ENCODE measurements at regions not wholly inside any gene's neighbourhood (a gene's known extent, or its start where the extent isn't known, plus 50 kb on each side); places are given as distances from the start of the nearest gene placed in this dataset.

DNA sequence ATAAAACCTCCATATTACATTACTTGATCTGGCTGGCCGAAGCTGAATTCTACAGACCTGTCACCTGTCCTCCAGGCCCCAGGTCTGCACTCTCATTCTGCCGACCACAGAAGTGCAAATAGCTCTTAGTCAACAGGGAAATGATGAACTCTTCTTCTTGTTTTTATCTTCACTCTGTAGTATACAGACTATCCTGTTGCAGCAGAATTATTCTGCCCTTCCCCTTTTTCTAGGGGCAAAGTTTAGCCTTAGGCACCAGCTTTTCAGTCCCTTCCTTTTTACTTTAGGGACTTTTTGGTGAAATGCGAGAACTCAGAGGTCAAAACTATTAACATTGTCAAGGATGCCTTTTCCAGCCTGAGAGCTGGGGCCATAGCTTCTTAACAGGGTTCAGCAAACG, 229.6 kb upstream of the EGLN3 start:
- H3K36me3 Mint-ChIP-seq: no peaks in the 10 kb centered on the region
- H3K4me1 ChIP-seq (ENCODE audit: control insufficient read depth in 2 of 2, insufficient read depth in 2 of 2, low read length in 2 of 2): no peaks in the 10 kb centered on the region
- POLR2A ChIA-PET: no interaction called here
- no peaks in the 10 kb centered on the region for H3K36me3 ChIP-seq (ENCODE audit: control insufficient read depth in 2 of 3, insufficient read depth in 3 of 3, low read length in 3 of 3)
- DNase-seq (no peak), ATAC-seq (no peak)
- CTCF ChIA-PET: no interaction called here
- peaks cover 0 to 3% (median 0%) of the 10 kb centered on the region in 7 donors for H3K4me1 Mint-ChIP-seq
- H3K27ac ChIP-seq (ENCODE audit: low read depth, low read length): no peak overlapping the region
- intact Hi-C loops (cut with micrococcal nuclease): no loop called here
- H3K9me3 Mint-ChIP-seq: peaks cover 0 to 8% (median 0%) of the 10 kb centered on the region in 11 donors
- peaks cover 0 to 7% (median 2%) of the 10 kb centered on the region in 5 donors for H3K27me3 Mint-ChIP-seq
- H3K4me3 Mint-ChIP-seq: no peak overlapping the region
- H3K9me3 ChIP-seq (ENCODE audit: control insufficient read depth in 2 of 3, low read length in 3 of 3): no peaks in the 10 kb centered on the region
- H3K4me3 ChIP-seq (ENCODE audit: low read length): no peak overlapping the region
- no peak overlapping the region for H3K27ac Mint-ChIP-seq
- no peaks in the 10 kb centered on the region for H3K27me3 ChIP-seq (ENCODE audit: control insufficient read depth in 2 of 2, insufficient read depth in 2 of 2, low read length in 2 of 2)

GRCh38 chr14:34179727-34180126, 228.9 kb upstream of the EGLN3 start:
- H3K4me3 Mint-ChIP-seq: no peak overlapping the region
- H3K27me3 Mint-ChIP-seq: peaks cover 0 to 7% (median 2%) of the 10 kb centered on the region in 5 donors
- no peaks in the 10 kb centered on the region for H3K36me3 Mint-ChIP-seq
- Histone ChIP-seq H3K36me3 (ENCODE audit: control insufficient read depth in 2 of 3, insufficient read depth in 3 of 3, low read length in 3 of 3) (no peaks in the 10 kb centered on the region), H3K9me3 (ENCODE audit: control insufficient read depth in 2 of 3, low read length in 3 of 3) (no peaks in the 10 kb centered on the region), H3K4me3 (ENCODE audit: low read length) (no peak overlapping the region), H3K27ac (ENCODE audit: low read depth, low read length) (no peak overlapping the region), H3K4me1 (ENCODE audit: control insufficient read depth in 2 of 2, insufficient read depth in 2 of 2, low read length in 2 of 2) (no peaks in the 10 kb centered on the region), H3K27me3 (ENCODE audit: control insufficient read depth in 2 of 2, insufficient read depth in 2 of 2, low read length in 2 of 2) (no peaks in the 10 kb centered on the region)
- CTCF ChIA-PET: no interaction called here
- ATAC-seq: no peak
- H3K27ac Mint-ChIP-seq: no peak overlapping the region
- DNase-seq: no peak
- H3K9me3 Mint-ChIP-seq: peaks cover 0 to 8% (median 0%) of the 10 kb centered on the region in 11 donors
- POLR2A ChIA-PET: no interaction called here
- H3K4me1 Mint-ChIP-seq: peaks cover 0 to 3% (median 0%) of the 10 kb centered on the region in 7 donors
- intact Hi-C loops (cut with micrococcal nuclease): no loop called here

GRCh38 chr14:34177466-34177865, 226.6 kb upstream of the EGLN3 start:
- POLR2A ChIA-PET: no interaction called here
- Histone ChIP-seq H3K9me3 (ENCODE audit: control insufficient read depth in 2 of 3, low read length in 3 of 3) (no peaks in the 10 kb centered on the region), H3K4me1 (ENCODE audit: control insufficient read depth in 2 of 2, insufficient read depth in 2 of 2, low read length in 2 of 2) (no peaks in the 10 kb centered on the region), H3K27ac (ENCODE audit: low read depth, low read length) (no peak overlapping the region), H3K36me3 (ENCODE audit: control insufficient read depth in 2 of 3, insufficient read depth in 3 of 3, low read length in 3 of 3) (no peaks in the 10 kb centered on the region), H3K4me3 (ENCODE audit: low read length) (no peak overlapping the region), H3K27me3 (ENCODE audit: control insufficient read depth in 2 of 2, insufficient read depth in 2 of 2, low read length in 2 of 2) (no peaks in the 10 kb centered on the region)
- intact Hi-C loops (cut with micrococcal nuclease): no loop called here
- Mint-ChIP-seq H3K27me3 (peaks cover 0 to 5% (median 0%) of the 10 kb centered on the region in 5 donors), H3K4me1 (peaks cover 0 to 3% (median 0%) of the 10 kb centered on the region in 7 donors), H3K36me3 (no peaks in the 10 kb centered on the region), H3K27ac (no peak overlapping the region), H3K4me3 (no peak overlapping the region), H3K9me3 (peaks cover 0 to 3% (median 0%) of the 10 kb centered on the region in 11 donors)
- no peak for ATAC-seq
- CTCF ChIA-PET: no interaction called here
- DNase-seq: no peak

- ChIA-PET CTCF (no interaction called here), POLR2A (no interaction called here)
- no peaks in the 10 kb centered on the region for H3K4me1 ChIP-seq (ENCODE audit: control insufficient read depth in 2 of 2, insufficient read depth in 2 of 2, low read length in 2 of 2)
- H3K9me3 ChIP-seq (ENCODE audit: control insufficient read depth in 2 of 3, low read length in 3 of 3): no peaks in the 10 kb centered on the region
- H3K27ac ChIP-seq (ENCODE audit: low read depth, low read length): no peak overlapping the region
- H3K4me3 Mint-ChIP-seq: no peak overlapping the region
- H3K9me3 Mint-ChIP-seq: peaks cover 0 to 3% (median 0%) of the 10 kb centered on the region in 11 donors
- no peak for ATAC-seq
- peaks cover 0 to 16% (median 0%) of the 10 kb centered on the region in 5 donors for H3K27me3 Mint-ChIP-seq
- no peaks in the 10 kb centered on the region for H3K27me3 ChIP-seq (ENCODE audit: control insufficient read depth in 2 of 2, insufficient read depth in 2 of 2, low read length in 2 of 2)
- no peak for DNase-seq
- H3K4me3 ChIP-seq (ENCODE audit: low read length): no peak overlapping the region
- no peaks in the 10 kb centered on the region for H3K36me3 Mint-ChIP-seq
- intact Hi-C loops (cut with micrococcal nuclease): no loop called here
- H3K4me1 Mint-ChIP-seq: peaks cover 0 to 3% (median 0%) of the 10 kb centered on the region in 7 donors
- no peak overlapping the region for H3K27ac Mint-ChIP-seq
- H3K36me3 ChIP-seq (ENCODE audit: control insufficient read depth in 2 of 3, insufficient read depth in 3 of 3, low read length in 3 of 3): no peaks in the 10 kb centered on the region
These were observed 224.7 kb upstream of the EGLN3 start for GRCh38 chr14:34175574-34175973.

GRCh38 chr14:34174973-34175372, 224.1 kb upstream of the EGLN3 start:
- ATAC-seq: no peak
- Mint-ChIP-seq H3K4me3 (no peak overlapping the region), H3K9me3 (peaks cover 0 to 3% (median 0%) of the 10 kb centered on the region in 11 donors), H3K27ac (no peak overlapping the region), H3K4me1 (no peaks in the 10 kb centered on the region), H3K36me3 (no peaks in the 10 kb centered on the region), H3K27me3 (peaks cover 0 to 16% (median 0%) of the 10 kb centered on the region in 5 donors)
- ChIA-PET CTCF (no interaction called here), POLR2A (no interaction called here)
- Histone ChIP-seq H3K9me3 (ENCODE audit: control insufficient read depth in 2 of 3, low read length in 3 of 3) (no peaks in the 10 kb centered on the region), H3K27ac (ENCODE audit: low read depth, low read length) (no peak overlapping the region), H3K4me3 (ENCODE audit: low read length) (no peak overlapping the region), H3K36me3 (ENCODE audit: control insufficient read depth in 2 of 3, insufficient read depth in 3 of 3, low read length in 3 of 3) (no peaks in the 10 kb centered on the region), H3K27me3 (ENCODE audit: control insufficient read depth in 2 of 2, insufficient read depth in 2 of 2, low read length in 2 of 2) (no peaks in the 10 kb centered on the region), H3K4me1 (ENCODE audit: control insufficient read depth in 2 of 2, insufficient read depth in 2 of 2, low read length in 2 of 2) (no peaks in the 10 kb centered on the region)
- DNase-seq: no peak
- intact Hi-C loops (cut with micrococcal nuclease): no loop called here

GRCh38 chr14:34173916-34174315, 223.0 kb upstream of the EGLN3 start:
- CTCF ChIA-PET: no interaction called here
- H3K27ac ChIP-seq (ENCODE audit: low read depth, low read length): no peak overlapping the region
- ATAC-seq: no peak

DNA sequence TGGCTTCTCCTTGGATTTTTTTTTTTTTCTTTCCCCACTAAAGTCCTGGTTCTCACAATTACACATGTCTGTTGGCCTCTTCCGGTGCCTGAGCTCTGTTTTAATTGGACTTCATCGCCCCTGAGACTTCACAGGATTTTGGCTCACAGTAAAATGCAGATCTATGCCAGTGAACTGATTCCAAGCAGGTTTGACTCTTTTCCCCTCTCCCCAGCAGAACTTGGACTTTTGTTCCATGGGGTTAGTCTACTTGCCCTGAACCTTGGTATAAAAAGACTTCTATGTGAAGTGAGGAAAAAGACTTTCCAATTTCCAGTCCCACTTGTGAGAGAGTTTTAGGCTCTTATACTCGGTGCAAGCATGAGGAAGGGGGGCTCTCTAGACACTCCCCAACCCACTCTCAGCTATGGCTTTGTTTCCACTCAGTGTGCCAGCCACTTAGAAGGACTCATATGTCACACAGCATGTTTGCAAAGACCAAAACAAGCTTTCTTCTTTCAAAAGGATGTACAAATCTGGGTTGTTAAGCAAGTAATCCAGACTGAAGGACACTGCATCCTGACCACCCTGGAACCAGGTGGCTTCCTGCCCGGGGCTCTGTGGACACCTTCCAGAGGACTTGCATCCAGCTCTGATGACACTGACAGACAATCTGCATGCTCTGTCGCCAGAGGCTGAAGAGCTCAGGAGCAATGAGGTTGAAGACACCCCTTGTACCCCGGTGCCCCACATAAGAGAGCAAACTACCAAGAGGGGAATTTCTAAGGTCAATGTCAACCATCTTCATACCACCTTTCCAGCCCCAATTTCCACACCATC, 221.9 kb upstream of the EGLN3 start:
- H3K4me3 ChIP-seq (ENCODE audit: low read length): no peak overlapping the region
- no peaks in the 10 kb centered on the region for H3K36me3 ChIP-seq (ENCODE audit: control insufficient read depth in 2 of 3, insufficient read depth in 3 of 3, low read length in 3 of 3)
- no peak overlapping the region for H3K4me3 Mint-ChIP-seq
- no peak overlapping the region for H3K27ac Mint-ChIP-seq
- POLR2A ChIA-PET: no interaction called here
- H3K9me3 Mint-ChIP-seq: peaks cover 0 to 1% (median 0%) of the 10 kb centered on the region in 11 donors
- ATAC-seq (no peak), DNase-seq (no peak)
- intact Hi-C loops (cut with micrococcal nuclease): no loop called here
- no peaks in the 10 kb centered on the region for H3K9me3 ChIP-seq (ENCODE audit: control insufficient read depth in 2 of 3, low read length in 3 of 3)
- H3K4me1 ChIP-seq (ENCODE audit: control insufficient read depth in 2 of 2, insufficient read depth in 2 of 2, low read length in 2 of 2): no peaks in the 10 kb centered on the region
- no peaks in the 10 kb centered on the region for H3K27me3 ChIP-seq (ENCODE audit: control insufficient read depth in 2 of 2, insufficient read depth in 2 of 2, low read length in 2 of 2)
- CTCF ChIA-PET: no interaction called here
- H3K4me1 Mint-ChIP-seq: peaks cover 0 to 3% (median 0%) of the 10 kb centered on the region in 7 donors
- peaks cover 0 to 20% (median 0%) of the 10 kb centered on the region in 5 donors for H3K27me3 Mint-ChIP-seq
- no peaks in the 10 kb centered on the region for H3K36me3 Mint-ChIP-seq
- H3K27ac ChIP-seq (ENCODE audit: low read depth, low read length): no peak overlapping the region

More at GRCh38 chr14:34173916-34174315, 223.0 kb upstream of the EGLN3 start:
- intact Hi-C loops (cut with micrococcal nuclease): no loop called here
- no peaks in the 10 kb centered on the region for H3K4me1 ChIP-seq (ENCODE audit: control insufficient read depth in 2 of 2, insufficient read depth in 2 of 2, low read length in 2 of 2)
- POLR2A ChIA-PET: no interaction called here
- no peak overlapping the region for H3K27ac Mint-ChIP-seq
- H3K9me3 Mint-ChIP-seq: peaks cover 0 to 3% (median 0%) of the 10 kb centered on the region in 11 donors
- no peaks in the 10 kb centered on the region for H3K9me3 ChIP-seq (ENCODE audit: control insufficient read depth in 2 of 3, low read length in 3 of 3)
- peaks cover 0 to 16% (median 0%) of the 10 kb centered on the region in 5 donors for H3K27me3 Mint-ChIP-seq
- H3K27me3 ChIP-seq (ENCODE audit: control insufficient read depth in 2 of 2, insufficient read depth in 2 of 2, low read length in 2 of 2): no peaks in the 10 kb centered on the region
- H3K4me3 ChIP-seq (ENCODE audit: low read length): no peak overlapping the region
- H3K36me3 ChIP-seq (ENCODE audit: control insufficient read depth in 2 of 3, insufficient read depth in 3 of 3, low read length in 3 of 3): no peaks in the 10 kb centered on the region
- peaks cover 0 to 3% (median 0%) of the 10 kb centered on the region in 7 donors for H3K4me1 Mint-ChIP-seq
- H3K4me3 Mint-ChIP-seq: no peak overlapping the region
- H3K36me3 Mint-ChIP-seq: no peaks in the 10 kb centered on the region
- DNase-seq: no peak
